Hematopoietic multipotent progenitor cell treated with erythropoietin and hydrocortisone succinate and interleukin-3 and kit ligand, for 4 days (in vitro differentiated cells): ENCODE measurements at regions not wholly inside any gene's neighbourhood (a gene's known extent, or its start where the extent isn't known, plus 50 kb on each side); places are given as distances from the start of the nearest gene placed in this dataset.
"Not testable (repeated sequence)": the region's sequence is repeated elsewhere in the genome, so short reads cannot be mapped to it uniquely, and the experiment has no call there.

Source experiments
- DNase-seq: peaks from one replicate; pipeline ENCODE4 v3.0.0-alpha.2; 2015

GRCh38 chr1:100597061-100597741 lies 59.3 kb downstream of the GPR88 start:
- peak; percentile 69 for DNase-seq

GRCh38 chr1:100597784-100598183 lies 59.8 kb downstream of the GPR88 start:
- peak; percentile 63 for DNase-seq

GRCh38 chr1:100600377-100600776 lies 62.4 kb downstream of the GPR88 start:
- not testable (repeated sequence) for DNase-seq

- not testable (repeated sequence) for DNase-seq
Measured at GRCh38 chr1:100602028-100602427, 64.1 kb downstream of the GPR88 start.

- DNase-seq, result no peak
Measured at GRCh38 chr1:100604372-100604771, 66.4 kb downstream of the GPR88 start.

- peak; percentile 69 for DNase-seq
Measured at GRCh38 chr1:100606438-100606837, 68.5 kb downstream of the GPR88 start.

GRCh38 chr1:100607628-100608240 lies 69.8 kb downstream of the GPR88 start:
- DNase-seq, result no peak

- no peak for DNase-seq
Measured at GRCh38 chr1:100609849-100610248, 71.9 kb downstream of the GPR88 start.

GRCh38 chr1:100611086-100611485 lies 73.1 kb downstream of the GPR88 start:
- DNase-seq, result no peak

GRCh38 chr1:100612540-100612939 lies 74.6 kb downstream of the GPR88 start:
- DNase-seq, result no peak

- DNase-seq, result no peak
Measured at GRCh38 chr1:100613817-100614559, 76.0 kb downstream of the GPR88 start.

- no peak for DNase-seq
Measured at GRCh38 chr1:100614570-100614969, 76.6 kb downstream of the GPR88 start.

- DNase-seq, result no peak
Measured at GRCh38 chr1:100615686-100616085, 77.7 kb downstream of the GPR88 start.

GRCh38 chr1:100616121-100616621 lies 78.2 kb downstream of the GPR88 start:
- no peak for DNase-seq

GRCh38 chr1:100622037-100622436 lies 84.1 kb downstream of the GPR88 start:
- no peak for DNase-seq

GRCh38 chr1:100622506-100622905 lies 84.6 kb downstream of the GPR88 start:
- DNase-seq, result no peak

- no peak for DNase-seq
Measured at GRCh38 chr1:100622966-100623762, 85.2 kb downstream of the GPR88 start.

- DNase-seq, result no peak
Measured at GRCh38 chr1:100624886-100625610, 87.1 kb downstream of the GPR88 start.

GRCh38 chr1:100626397-100626796 lies 88.5 kb downstream of the GPR88 start:
- DNase-seq, result no peak

GRCh38 chr1:100627054-100627716 lies 89.2 kb downstream of the GPR88 start:
- DNase-seq, result peak; percentile 54

- no peak for DNase-seq
Measured at GRCh38 chr1:100627936-100628335, 90.0 kb downstream of the GPR88 start.

GRCh38 chr1:100628631-100629081 lies 90.7 kb downstream of the GPR88 start:
- peak; percentile 56 for DNase-seq
